A549 (cell line): ENCODE measurements at regions not wholly inside any gene's neighbourhood (a gene's known extent, or its start where the extent isn't known, plus 50 kb on each side); places are given as distances from the start of the nearest gene placed in this dataset.

Source experiments
- ATAC-seq, 2 experiments: fragments of 200-7000 bp in 1 of 2; fragments of >200 bp in 1 of 2; cut with Nextera tagmentation in 1 of 2; cut with Tn5 transposase in 1 of 2; 3 replicates each; pipeline versions ENCODE4 v1.8.0 to v1.9.1; 2018 to 2020; ENCODE audit warnings: mild to moderate bottlenecking in 1 of 2, moderate library complexity in 1 of 2
- CTCF ChIA-PET: fragments of 300-600 bp; sonication (Branson Sonifier 250); formaldehyde crosslinking; extraction: SDS; loops from one replicate; lab custom pipeline; 2021; ENCODE audit warnings: antibody characterized with exemption, inconsistent platforms; lab: Yijun Ruan, JAX
- POLR2A ChIA-PET: fragments of 350-600 bp; formaldehyde crosslinking; extraction: SDS; loops from one replicate; lab custom pipeline; 2021; ENCODE audit warnings: antibody characterized with exemption, inconsistent platforms; lab: Yijun Ruan, JAX
- DNase-seq, 2 experiments: peaks; one replicate each; pipeline versions ENCODE4 v3.0.0 to v3.0.0-alpha.2; 2011 to 2016; ENCODE audit warnings: low read depth in 1 of 2, low spot score in 1 of 2
- FAIRE-seq: peaks from 2 replicates; lab custom pipeline; 2011; peaks lifted over from hg19 to GRCh38; lab: Jason Lieb, UNC
- H3K27ac ChIP-seq, 2 experiments: fragments of >200 bp; sonication (Bioruptor Twin); formaldehyde crosslinking; 3 replicates each; pipeline ENCODE4 v1.5.1; 2016 to 2017
- H3K4me1 ChIP-seq: fragments of >200 bp; sonication (Bioruptor Twin); formaldehyde crosslinking; 3 replicates; pipeline ENCODE4 v1.6.1; 2016
- H3K4me2 ChIP-seq: fragments of >200 bp; sonication (Bioruptor Twin); formaldehyde crosslinking; 3 replicates; pipeline ENCODE4 v1.6.1; 2016
- H3K4me3 ChIP-seq: fragments of >200 bp; sonication (Bioruptor Twin); formaldehyde crosslinking; 3 replicates; pipeline ENCODE4 v1.5.1; 2016
- H3K9me3 ChIP-seq: fragments of >200 bp; sonication (Bioruptor Twin); formaldehyde crosslinking; 3 replicates; pipeline ENCODE4 v1.6.1; 2016
- CBX8 ChIP-seq: fragments of 200-600 bp; sonication (generic); IDR thresholded peaks from 2 replicates; pipeline ENCODE4 v1.6.1; 2016
- CEBPB ChIP-seq, 2 experiments: fragments of >200 bp in 1 of 2; sonication (Bioruptor Twin) in 1 of 2; formaldehyde crosslinking in 1 of 2; IDR thresholded peaks; 2 replicates each; pipeline ENCODE4 v1.6.1; 2012 to 2016
- CHD4 ChIP-seq: fragments of 200-600 bp; sonication (generic); IDR thresholded peaks from 2 replicates; pipeline ENCODE4 v1.6.1; 2016; ENCODE audit warnings: antibody characterized with exemption, mild to moderate bottlenecking, borderline replicate concordance
- EHMT2 ChIP-seq: fragments of 200-600 bp; sonication (generic); IDR thresholded peaks from 2 replicates; pipeline ENCODE4 v1.6.1; 2016; ENCODE audit warnings: antibody characterized with exemption, low read depth, mild to moderate bottlenecking, moderate library complexity
- FOSL2 ChIP-seq, 2 experiments: fragments of 450-650 bp in 1 of 2; fragments of >200 bp in 1 of 2; sonication (Bioruptor Twin) in 1 of 2; formaldehyde crosslinking; IDR thresholded peaks; 2 replicates each; pipeline versions ENCODE4 v1.5.0 to v1.6.1; 2016 to 2020; ENCODE audit warnings: mild to moderate bottlenecking in 1 of 2, moderate library complexity in 1 of 2
- FOXS1 ChIP-seq: fragments of 250-450 bp; sonication (Bioruptor Pico); IDR thresholded peaks from 2 replicates; pipeline ENCODE4 v1.5.0; 2020; ENCODE audit warnings: mild to moderate bottlenecking, moderate library complexity
- HEYL ChIP-seq: fragments of 250-450 bp; sonication (Bioruptor Pico); IDR thresholded peaks from 2 replicates; pipeline ENCODE4 v1.8.0; 2021; ENCODE audit warnings: mild to moderate bottlenecking, moderate library complexity
- JUN ChIP-seq, 2 experiments: fragments of >200 bp; sonication (Bioruptor Twin); formaldehyde crosslinking; IDR thresholded peaks; 2 replicates in 1 of 2; 3 replicates in 1 of 2; pipeline ENCODE4 v1.6.1; 2016 to 2017
- KDM1A ChIP-seq: fragments of 200-600 bp; sonication (generic); IDR thresholded peaks from 2 replicates; pipeline ENCODE4 v1.6.1; 2016; ENCODE audit warnings: low read depth, mild to moderate bottlenecking
- MAZ ChIP-seq: fragments of 150-350 bp; IDR thresholded peaks from 2 replicates; pipeline ENCODE4 v1.6.1; 2014; ENCODE audit warnings: antibody characterized with exemption, low read depth, low read length, borderline replicate concordance
- NPAS2 ChIP-seq: fragments of 250-450 bp; sonication (Bioruptor Pico); IDR thresholded peaks from 2 replicates; pipeline ENCODE4 v1.8.0; 2022; ENCODE audit warnings: mild to moderate bottlenecking, moderate library complexity, borderline replicate concordance
- PHF8 ChIP-seq: fragments of 200-600 bp; sonication (generic); IDR thresholded peaks from 2 replicates; pipeline ENCODE4 v1.6.1; 2016; ENCODE audit warnings: low read depth, mild to moderate bottlenecking, antibody characterized with exemption, moderate library complexity, borderline replicate concordance
- POLR2AphosphoS2 ChIP-seq: conservative IDR thresholded peaks from 2 replicates; pipeline ENCODE4 v1.6.1; 2012; ENCODE audit warnings: low read length, improper control_type of control experiment, inconsistent platforms
- SMC3 ChIP-seq: fragments of >200 bp; sonication (Bioruptor Twin); formaldehyde crosslinking; IDR thresholded peaks from 3 replicates; pipeline ENCODE4 v1.6.1; 2018; ENCODE audit warnings: inconsistent platforms
- SREBF2 ChIP-seq: fragments of 450-650 bp; IDR thresholded peaks from 2 replicates; pipeline ENCODE4 v1.6.1; 2014; ENCODE audit warnings: mild to moderate bottlenecking, moderate library complexity
- TFCP2L1 ChIP-seq: fragments of 250-450 bp; sonication (Bioruptor Pico); IDR thresholded peaks from 2 replicates; pipeline ENCODE4 v1.5.0; 2021; ENCODE audit warnings: mild to moderate bottlenecking
- ZC3H11A ChIP-seq: fragments of 450-650 bp; IDR thresholded peaks from 2 replicates; pipeline ENCODE4 v1.6.1; 2014; ENCODE audit warnings: antibody characterized with exemption, mild to moderate bottlenecking
- ZSCAN20 ChIP-seq: fragments of 250-450 bp; sonication (Bioruptor Pico); IDR thresholded peaks from 2 replicates; pipeline ENCODE4 v1.8.0; 2022; ENCODE audit warnings: mild to moderate bottlenecking, moderate library complexity
- WGBS: methylation state at CpG from one replicate; pipeline ENCODE4 v1.1.6; 2017; ENCODE audit errors: missing lambda C conversion rate; 5-methylcytosine and 5-hydroxymethylcytosine counted together
- TF ChIP-seq, protein P1 (sequence below): fragments of 250-450 bp; sonication (Bioruptor Pico); IDR thresholded peaks from 2 replicates; pipeline ENCODE4 v1.5.0; 2020; ENCODE audit warnings: low read depth, mild to moderate bottlenecking, moderate library complexity
- TF ChIP-seq, protein P2 (sequence below): fragments of 200-600 bp; sonication (generic); IDR thresholded peaks from 2 replicates; pipeline ENCODE4 v1.6.1; 2016; ENCODE audit warnings: antibody characterized with exemption, mild to moderate bottlenecking, moderate library complexity
- TF ChIP-seq, protein P3 (sequence below): fragments of >200 bp; sonication (Bioruptor Twin); formaldehyde crosslinking; IDR thresholded peaks from 2 replicates; pipeline ENCODE4 v1.6.1; 2016
- TF ChIP-seq, protein P4 (sequence below): fragments of 450-650 bp; IDR thresholded peaks from 2 replicates; pipeline ENCODE4 v1.6.1; 2014; ENCODE audit warnings: antibody characterized with exemption
- TF ChIP-seq, protein P5 (sequence below): fragments of >200 bp; sonication (Bioruptor Twin); formaldehyde crosslinking; IDR thresholded peaks from 3 replicates; pipeline ENCODE4 v1.5.1; 2016

DNA sequence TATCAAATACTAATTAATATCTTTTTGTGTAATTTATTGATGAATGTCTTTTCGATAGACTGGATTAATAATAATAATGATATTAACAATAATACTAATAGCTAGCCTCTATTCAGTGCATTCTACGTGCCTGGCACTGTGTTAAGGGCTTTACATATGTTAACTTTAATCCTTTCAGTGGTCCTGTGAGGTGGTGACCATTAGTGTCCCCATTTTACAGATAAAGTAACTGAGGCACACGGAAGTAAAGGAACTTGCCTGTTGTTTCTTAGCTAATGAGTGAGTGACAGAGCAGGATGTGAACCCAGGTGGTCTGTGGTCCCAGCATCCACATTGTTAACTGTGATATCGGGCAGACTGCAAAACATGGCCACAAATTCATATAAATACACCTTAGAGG, 335.7 kb upstream of the PROX1 start:
- FAIRE-seq (no peak), ATAC-seq (no peak), DNase-seq (no peak)
- Histone ChIP-seq H3K4me2 (no peak overlapping the region), H3K9me3 (no peaks in the 10 kb centered on the region), H3K27ac (no peak overlapping the region), H3K4me1 (no peaks in the 10 kb centered on the region), H3K4me3 (no peak overlapping the region)
- TF ChIP-seq CHD4 (no peak), HEYL (CRISPR knock-in tag) (no peak)
- WGBS = 8% methylated on average over 4 of the region's 4 CpGs
- ChIA-PET POLR2A (no interaction called here), CTCF (interaction anchor here (0.9 kb wide), 1 partner anchor 18 kb away, joined by 3 read pairs; no protein-coding TSS in a partner anchor)

DNA sequence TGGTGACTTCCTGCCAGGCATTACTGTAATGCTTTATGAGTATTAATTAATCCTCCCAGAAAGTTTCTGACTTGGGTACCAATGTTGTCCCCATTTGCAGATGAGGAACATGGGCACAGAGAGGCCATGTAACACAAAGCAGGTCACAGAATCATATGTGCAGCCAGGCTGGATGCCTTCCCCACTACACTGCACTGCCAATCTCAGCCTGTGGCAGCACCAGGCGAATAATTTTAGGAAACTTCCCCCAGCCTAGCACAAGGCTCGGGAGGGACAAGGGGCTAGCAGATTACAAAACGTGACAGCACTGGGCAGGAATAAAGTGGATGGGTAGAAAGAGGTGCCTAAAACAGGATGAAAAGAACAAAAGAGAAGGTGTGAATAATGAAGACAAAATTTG, 331.7 kb upstream of the PROX1 start:
- H3K4me1 ChIP-seq = no peaks in the 10 kb centered on the region
- FAIRE-seq (no peak), DNase-seq (no peak)
- no peak overlapping the region for H3K4me2 ChIP-seq
- no peak overlapping the region for H3K27ac ChIP-seq
- WGBS = 5% methylated on average over 3 of the region's 3 CpGs
- H3K9me3 ChIP-seq = no peaks in the 10 kb centered on the region
- TF ChIP-seq SREBF2 (no peak), POLR2AphosphoS2 (no peak), MAZ (no peak)
- TF ChIP-seq, protein P1, sequence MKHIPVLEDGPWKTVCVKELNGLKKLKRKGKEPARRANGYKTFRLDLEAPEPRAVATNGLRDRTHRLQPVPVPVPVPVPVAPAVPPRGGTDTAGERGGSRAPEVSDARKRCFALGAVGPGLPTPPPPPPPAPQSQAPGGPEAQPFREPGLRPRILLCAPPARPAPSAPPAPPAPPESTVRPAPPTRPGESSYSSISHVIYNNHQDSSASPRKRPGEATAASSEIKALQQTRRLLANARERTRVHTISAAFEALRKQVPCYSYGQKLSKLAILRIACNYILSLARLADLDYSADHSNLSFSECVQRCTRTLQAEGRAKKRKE (CRISPR knock-in tag) = no peak
- TF ChIP-seq, all 56 proteins: peak for 0
- POLR2A ChIA-PET = no interaction called here
- ATAC-seq = no peak
- no peak overlapping the region for H3K4me3 ChIP-seq
- CTCF ChIA-PET = no interaction called here

DNA sequence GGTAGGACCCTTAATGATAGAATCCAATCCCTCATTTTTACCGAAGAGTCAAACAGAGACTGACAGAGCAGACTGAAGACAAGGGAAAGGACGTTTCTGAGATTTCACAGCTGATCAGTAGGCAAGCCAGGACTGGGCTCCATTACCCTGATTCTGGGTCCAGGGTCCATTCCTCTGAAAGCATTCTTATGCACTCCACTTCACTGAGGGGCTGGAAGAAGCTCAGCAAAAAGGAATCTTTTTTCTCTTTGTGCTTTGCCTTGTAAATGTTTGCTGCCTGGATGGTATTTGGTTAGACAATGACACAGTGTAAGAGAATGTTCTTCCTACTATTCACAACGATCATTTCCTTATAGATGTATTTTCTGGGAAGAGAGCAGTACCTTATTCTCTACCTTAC, 331.3 kb upstream of the PROX1 start:
- CTCF ChIA-PET = no interaction called here
- no peak for DNase-seq
- Histone ChIP-seq H3K4me3 (no peak overlapping the region), H3K9me3 (no peaks in the 10 kb centered on the region), H3K4me1 (no peaks in the 10 kb centered on the region), H3K27ac (no peak overlapping the region), H3K4me2 (no peak overlapping the region)
- TF ChIP-seq NPAS2 (CRISPR knock-in tag) = no peak
- no peak for TF ChIP-seq ZSCAN20 (CRISPR knock-in tag)
- no peak for TF ChIP-seq HEYL (CRISPR knock-in tag)
- no peak for TF ChIP-seq FOXS1 (CRISPR knock-in tag)
- no peak for TF ChIP-seq TFCP2L1 (CRISPR knock-in tag)
- no peak for TF ChIP-seq FOSL2 (IDR thresholded peaks at IDR 0.05)
- TF ChIP-seq FOSL2 (CRISPR knock-in tag; IDR thresholded peaks at IDR 0.05) = no peak
- no peak for TF ChIP-seq SMC3
- TF ChIP-seq, protein P2, sequence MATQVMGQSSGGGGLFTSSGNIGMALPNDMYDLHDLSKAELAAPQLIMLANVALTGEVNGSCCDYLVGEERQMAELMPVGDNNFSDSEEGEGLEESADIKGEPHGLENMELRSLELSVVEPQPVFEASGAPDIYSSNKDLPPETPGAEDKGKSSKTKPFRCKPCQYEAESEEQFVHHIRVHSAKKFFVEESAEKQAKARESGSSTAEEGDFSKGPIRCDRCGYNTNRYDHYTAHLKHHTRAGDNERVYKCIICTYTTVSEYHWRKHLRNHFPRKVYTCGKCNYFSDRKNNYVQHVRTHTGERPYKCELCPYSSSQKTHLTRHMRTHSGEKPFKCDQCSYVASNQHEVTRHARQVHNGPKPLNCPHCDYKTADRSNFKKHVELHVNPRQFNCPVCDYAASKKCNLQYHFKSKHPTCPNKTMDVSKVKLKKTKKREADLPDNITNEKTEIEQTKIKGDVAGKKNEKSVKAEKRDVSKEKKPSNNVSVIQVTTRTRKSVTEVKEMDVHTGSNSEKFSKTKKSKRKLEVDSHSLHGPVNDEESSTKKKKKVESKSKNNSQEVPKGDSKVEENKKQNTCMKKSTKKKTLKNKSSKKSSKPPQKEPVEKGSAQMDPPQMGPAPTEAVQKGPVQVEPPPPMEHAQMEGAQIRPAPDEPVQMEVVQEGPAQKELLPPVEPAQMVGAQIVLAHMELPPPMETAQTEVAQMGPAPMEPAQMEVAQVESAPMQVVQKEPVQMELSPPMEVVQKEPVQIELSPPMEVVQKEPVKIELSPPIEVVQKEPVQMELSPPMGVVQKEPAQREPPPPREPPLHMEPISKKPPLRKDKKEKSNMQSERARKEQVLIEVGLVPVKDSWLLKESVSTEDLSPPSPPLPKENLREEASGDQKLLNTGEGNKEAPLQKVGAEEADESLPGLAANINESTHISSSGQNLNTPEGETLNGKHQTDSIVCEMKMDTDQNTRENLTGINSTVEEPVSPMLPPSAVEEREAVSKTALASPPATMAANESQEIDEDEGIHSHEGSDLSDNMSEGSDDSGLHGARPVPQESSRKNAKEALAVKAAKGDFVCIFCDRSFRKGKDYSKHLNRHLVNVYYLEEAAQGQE = no peak
- no peak for TF ChIP-seq KDM1A
- POLR2A ChIA-PET = no interaction called here
- FAIRE-seq = no peak
- 4% methylated on average over 3 of the region's 3 CpGs for WGBS
- ATAC-seq = 0 out of 6 replicates have a peak, but pooled peaks of 1 of the 2 experiments have one; percentile 21

DNA sequence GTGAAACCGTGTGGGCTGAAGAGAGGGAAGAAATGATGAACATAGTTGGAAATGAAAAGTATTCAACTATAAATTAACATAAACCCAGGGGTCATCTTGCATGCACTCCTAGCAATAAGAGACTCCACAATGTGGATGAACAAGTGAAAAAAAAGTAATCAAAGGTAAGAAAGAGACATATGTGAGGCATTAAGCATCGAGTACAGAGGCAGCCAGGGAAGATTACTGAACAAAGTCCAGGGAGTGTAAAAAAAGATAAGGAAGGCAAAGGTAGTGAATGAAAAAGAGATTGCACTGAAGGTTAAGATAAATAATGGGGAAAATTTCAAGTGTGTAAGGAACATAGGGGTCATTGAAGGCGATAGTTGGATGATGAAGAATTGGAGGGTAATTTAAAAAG, 330.8 kb upstream of the PROX1 start:
- no peak for ATAC-seq
- ChIA-PET POLR2A (no interaction called here), CTCF (no interaction called here)
- Histone ChIP-seq H3K4me1 (no peaks in the 10 kb centered on the region), H3K4me2 (no peak overlapping the region), H3K4me3 (no peak overlapping the region), H3K9me3 (no peaks in the 10 kb centered on the region), H3K27ac (no peak overlapping the region)
- no peak for FAIRE-seq
- 6% methylated on average over 3 of the region's 3 CpGs for WGBS
- no peak for DNase-seq
- TF ChIP-seq CEBPB (IDR thresholded peaks at IDR 0.05) (no peak), ZC3H11A (no peak), JUN (IDR thresholded peaks at IDR 0.05) (no peak), POLR2AphosphoS2 (no peak), PHF8 (no peak), EHMT2 (no peak), CBX8 (no peak), HEYL (CRISPR knock-in tag) (no peak)
- TF ChIP-seq, protein P1 (CRISPR knock-in tag) = no peak
- TF ChIP-seq, protein P3, sequence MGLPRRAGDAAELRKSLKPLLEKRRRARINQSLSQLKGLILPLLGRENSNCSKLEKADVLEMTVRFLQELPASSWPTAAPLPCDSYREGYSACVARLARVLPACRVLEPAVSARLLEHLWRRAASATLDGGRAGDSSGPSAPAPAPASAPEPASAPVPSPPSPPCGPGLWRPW = no peak
- TF ChIP-seq, protein P4, sequence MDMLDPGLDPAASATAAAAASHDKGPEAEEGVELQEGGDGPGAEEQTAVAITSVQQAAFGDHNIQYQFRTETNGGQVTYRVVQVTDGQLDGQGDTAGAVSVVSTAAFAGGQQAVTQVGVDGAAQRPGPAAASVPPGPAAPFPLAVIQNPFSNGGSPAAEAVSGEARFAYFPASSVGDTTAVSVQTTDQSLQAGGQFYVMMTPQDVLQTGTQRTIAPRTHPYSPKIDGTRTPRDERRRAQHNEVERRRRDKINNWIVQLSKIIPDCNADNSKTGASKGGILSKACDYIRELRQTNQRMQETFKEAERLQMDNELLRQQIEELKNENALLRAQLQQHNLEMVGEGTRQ = no peak
- TF ChIP-seq, protein P5, sequence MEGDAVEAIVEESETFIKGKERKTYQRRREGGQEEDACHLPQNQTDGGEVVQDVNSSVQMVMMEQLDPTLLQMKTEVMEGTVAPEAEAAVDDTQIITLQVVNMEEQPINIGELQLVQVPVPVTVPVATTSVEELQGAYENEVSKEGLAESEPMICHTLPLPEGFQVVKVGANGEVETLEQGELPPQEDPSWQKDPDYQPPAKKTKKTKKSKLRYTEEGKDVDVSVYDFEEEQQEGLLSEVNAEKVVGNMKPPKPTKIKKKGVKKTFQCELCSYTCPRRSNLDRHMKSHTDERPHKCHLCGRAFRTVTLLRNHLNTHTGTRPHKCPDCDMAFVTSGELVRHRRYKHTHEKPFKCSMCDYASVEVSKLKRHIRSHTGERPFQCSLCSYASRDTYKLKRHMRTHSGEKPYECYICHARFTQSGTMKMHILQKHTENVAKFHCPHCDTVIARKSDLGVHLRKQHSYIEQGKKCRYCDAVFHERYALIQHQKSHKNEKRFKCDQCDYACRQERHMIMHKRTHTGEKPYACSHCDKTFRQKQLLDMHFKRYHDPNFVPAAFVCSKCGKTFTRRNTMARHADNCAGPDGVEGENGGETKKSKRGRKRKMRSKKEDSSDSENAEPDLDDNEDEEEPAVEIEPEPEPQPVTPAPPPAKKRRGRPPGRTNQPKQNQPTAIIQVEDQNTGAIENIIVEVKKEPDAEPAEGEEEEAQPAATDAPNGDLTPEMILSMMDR = no peak
